Activated CD8-positive, alpha-beta memory T cell treated with anti-CD3 and anti-CD28 coated beads for 48 hours (primary cell): ENCODE measurements at regions not wholly inside any gene's neighbourhood (a gene's known extent, or its start where the extent isn't known, plus 50 kb on each side); places are given as distances from the start of the nearest gene placed in this dataset.
"Not testable (repeated sequence)": the region's sequence is repeated elsewhere in the genome, so short reads cannot be mapped to it uniquely, and the experiment has no call there.

Experiments
- DNase-seq, 3 experiments: peaks; one replicate each; pipeline ENCODE4 v3.0.0-alpha.2; 2020; ENCODE audit warnings: low read depth in 2 of 3, low spot score in 2 of 3

DNA sequence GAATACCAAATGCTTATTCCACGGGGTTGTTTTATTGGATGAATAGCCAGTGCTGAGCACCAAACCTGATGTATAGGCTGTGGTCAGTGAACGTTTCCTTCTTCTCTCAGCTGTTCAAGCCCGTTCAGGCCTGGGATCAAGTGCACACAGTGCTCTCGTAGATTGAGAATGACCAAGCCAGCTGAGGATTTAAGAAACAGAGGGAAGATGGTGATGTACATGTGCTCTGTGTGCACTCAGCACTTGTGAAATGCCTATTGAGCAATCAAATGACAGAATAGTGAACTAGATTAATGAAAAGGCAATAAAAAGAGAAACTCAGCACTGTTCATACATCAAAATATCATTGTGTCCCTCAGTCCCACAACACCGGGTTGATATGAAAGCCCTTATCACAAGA lies 302.5 kb downstream of the BMPER start:
- DNase-seq = no peak

DNA sequence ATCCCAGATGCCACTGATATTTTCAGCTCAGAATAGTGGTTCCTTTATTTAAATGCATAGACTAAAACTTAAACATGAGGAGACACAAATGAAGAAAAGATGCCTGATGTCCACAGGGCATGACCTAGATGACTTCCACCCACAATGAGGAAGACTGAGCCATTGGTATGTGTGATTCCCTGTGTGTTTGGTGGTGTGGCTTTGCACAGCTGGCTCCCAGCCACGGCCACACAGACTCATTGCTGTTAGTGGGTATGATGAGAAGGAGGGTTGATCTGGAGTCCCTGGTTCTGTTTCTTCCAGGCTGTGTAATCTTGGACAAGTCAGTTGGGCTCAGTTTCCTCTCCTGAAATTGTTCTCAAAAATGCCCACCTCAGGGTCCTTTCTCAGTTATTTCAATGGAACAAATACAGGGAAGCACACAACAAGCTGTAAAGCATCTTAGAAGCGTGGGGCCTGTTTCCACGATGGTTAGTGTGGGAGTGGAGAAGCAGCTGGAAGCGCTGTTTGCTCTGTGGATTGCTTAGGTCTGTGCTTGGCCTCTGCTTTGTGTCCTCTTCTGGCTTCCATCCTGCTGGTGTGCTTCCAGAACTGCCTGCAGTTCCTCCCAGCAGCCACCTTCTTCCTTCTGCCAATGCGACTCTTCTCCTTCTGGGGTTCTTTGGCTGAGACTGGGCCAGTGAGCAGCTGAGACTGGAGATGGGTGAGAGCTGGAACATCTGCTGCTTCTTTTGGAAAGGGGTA lies 303.7 kb downstream of the BMPER start:
- no peak for DNase-seq

DNA sequence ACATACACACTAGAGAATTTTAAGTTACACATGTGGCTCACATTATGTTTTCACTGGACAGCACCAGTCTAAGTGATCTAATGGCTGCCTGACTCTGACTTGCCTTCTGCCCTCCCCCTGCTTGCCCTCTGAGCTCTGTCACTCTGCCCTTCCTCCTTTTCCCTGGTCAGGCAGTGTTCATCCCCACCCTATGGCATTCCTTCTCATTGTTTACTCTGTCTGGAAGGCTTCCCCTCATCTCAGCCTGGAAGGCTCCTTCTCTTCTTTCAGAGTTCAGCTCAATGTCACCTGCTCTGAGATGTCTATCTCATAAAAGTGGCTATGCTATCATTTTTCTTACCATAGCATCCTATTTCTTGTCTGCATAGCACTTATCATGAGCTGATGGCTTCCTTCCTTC lies 305.7 kb downstream of the BMPER start:
- no peak for DNase-seq

DNA sequence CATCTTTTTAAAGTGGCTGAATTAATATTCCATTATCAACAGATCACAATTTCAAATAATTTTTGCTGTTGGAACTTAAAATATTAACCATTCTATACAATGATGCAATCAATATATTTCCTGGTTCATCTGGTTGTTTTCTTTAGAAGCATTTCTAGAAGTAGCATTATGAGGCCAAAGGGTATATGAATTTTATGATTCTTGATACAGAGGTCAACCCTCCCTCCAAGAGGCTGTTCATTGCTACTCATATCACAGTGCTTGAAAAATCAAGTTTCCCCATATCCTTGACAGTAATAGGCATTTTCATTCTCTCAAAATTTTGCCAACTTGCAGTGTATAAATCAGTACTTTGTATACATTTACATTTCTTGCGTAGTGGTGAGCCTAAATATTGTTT lies 312.6 kb downstream of the BMPER start:
- no peak for DNase-seq

DNA sequence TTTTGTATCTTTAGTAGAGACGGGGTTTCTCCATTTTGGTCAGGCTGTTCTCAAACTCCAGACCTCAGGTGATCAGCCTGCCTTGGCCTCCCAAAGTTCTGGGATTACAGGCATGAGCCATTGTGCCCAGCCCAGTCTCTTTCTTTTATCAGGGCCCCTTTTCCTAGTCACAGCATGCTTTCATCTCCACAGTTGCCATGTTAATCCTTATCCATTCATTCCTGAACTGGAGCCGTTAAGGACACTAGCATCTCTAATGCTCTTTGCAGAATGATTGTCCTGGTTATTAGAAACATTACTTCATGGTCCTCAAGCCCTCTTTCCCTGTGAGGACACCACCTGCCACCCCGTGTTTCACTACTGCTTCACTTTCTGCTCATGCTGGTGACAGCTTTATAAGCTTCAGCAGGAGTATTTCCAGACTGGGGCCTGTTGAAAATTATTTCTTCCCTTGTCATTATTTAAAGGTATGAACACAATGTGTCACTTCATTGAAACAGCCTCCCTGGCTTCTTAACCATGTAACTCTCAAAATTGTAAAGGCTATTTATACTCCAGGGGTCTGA lies 313.9 kb downstream of the BMPER start:
- no peak for DNase-seq

DNA sequence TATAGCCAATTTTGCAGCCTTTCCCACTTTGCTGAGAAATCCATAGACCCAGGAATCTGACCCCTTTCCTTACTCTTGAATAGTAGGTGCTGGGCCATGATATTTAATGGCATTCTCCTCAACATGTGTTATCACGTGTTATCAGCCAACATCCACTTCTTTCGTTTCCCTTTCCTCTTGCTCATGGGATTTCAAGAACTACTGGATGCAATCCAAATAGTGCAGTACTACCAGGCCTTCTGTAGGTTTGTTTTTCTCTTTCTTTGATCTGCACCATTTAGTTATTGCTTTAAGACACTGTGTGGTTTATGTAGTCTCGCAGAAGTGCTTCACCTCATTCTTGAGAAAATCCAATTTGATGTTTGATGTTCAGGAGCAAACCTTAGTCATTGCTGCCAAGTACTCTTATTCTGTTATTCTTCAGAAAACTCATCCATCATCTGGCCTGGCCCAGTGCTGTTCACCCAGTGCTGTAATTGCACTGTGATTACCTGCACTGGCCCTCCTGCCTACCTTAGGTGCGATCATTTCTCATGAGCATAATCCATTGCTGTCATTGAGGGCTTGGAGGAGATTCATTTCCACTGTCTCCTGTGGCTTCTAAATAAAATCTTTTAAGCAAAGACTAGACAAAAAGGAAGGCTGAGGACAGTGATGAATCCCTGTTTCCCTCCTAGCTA lies 315.3 kb downstream of the BMPER start:
- DNase-seq = no peak

DNA sequence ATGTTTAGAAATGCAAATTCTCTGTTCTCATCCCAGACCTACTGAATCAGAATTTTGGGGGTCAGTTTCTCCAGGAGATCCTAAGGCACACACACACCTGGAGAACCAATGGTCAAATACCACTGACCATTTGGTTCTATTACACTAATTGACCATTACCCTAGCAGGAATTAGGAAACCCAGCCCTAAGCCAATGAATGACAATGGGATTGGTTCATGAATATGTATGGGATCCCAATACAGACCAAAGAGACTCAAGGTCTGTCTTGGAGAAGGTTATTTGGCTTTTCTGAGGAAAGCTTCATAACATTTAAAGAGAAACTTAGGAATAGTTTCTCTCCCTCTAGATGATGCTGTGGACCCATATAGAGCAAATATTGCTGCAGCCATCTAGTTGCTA lies 317.0 kb downstream of the BMPER start:
- no peak for DNase-seq

DNA sequence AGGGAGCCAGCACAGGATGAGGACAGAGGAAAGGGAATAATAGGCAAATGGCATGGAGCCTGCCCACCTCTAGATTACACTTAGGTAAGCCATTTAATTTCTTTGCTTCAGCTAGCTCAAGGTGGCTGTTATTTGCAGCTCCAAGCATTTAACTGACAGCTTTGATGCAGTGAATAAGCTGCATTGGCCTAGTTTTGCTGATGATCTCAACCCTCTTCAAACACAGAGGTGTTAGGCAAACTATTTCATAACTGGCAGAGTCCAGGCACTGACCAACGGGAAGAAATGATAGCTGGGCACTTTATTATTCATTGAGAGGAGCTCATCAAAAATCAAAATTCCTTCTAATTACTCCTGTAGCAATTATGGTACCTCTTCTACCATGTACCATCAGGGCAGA lies 317.4 kb downstream of the BMPER start:
- DNase-seq = no peak

DNA sequence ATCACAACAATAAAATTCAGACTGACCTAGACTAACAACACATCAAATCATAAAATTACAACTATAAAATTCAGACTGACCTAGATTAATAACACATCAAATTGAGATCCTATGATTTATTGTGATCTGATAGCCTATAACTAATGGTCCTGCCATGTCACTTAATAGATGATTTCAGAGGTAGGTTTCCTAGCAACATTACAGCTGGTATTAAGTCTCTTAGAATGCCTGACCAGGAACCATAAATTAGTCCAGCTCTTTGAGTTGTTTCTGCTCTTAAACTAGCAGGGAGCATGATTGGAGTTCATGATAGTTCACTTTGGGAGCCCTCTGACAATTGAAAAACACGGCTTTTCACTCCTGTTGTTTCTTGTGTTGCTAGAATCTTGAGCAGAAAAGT lies 318.9 kb downstream of the BMPER start:
- no peak for DNase-seq

DNA sequence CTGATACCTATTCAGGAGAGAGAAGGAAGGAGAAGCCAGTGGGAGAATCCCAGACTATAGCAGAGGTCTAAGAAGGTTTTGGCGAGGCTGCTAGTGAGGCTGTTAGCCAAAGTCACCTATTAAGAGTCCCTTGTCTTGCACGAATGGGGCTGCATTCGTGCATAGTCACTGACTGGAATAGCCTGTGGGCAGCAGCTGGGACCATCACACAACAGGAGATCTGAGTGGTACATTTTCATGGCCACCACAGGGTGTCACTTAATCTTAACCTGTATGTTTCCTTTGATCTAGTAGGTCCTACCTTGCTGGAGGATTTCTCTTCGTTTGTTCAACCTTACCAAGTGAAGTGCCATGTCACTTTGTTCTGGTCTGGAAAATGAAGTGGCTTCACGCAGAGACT lies 319.9 kb downstream of the BMPER start:
- no peak for DNase-seq

DNA sequence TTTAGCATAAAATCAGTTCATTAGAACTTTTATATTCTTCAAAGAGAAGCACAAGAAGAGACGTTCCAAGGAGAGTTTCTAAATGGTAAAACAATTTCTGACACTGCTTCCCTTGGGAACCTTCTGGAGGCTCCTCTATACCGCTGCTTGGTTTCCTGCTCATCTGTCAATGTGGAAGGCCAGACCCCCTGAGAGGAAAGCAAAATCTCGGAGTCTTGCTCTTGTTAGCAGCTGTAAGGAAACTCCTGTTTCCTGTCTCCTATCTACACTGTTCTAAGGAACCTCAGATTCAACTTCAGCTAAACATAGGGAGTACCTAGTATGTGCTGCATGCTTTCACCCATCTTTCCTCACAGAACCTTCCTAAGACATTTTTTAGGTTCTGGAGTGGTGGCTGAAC lies 322.2 kb downstream of the BMPER start:
- DNase-seq = no peak

DNA sequence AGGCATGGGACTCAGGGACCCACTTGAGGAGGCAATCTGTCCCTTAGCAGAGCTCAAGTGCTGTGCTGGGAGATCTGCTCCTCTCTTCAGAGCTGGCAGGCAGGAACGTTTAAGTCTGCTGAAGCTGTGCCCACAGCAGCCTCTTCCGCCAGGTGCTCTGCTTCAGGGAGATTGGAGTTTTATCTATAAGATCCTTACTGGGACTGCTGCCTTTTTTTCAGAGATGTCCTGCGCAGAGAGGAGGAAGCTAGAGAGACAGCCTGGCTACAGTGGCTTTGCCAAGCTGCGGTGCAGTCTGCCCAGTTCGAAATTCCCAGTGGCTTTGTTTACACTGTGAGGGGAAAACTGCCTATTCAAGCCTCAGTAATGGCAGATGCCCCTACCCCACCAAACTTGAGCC lies 329.8 kb downstream of the BMPER start:
- not testable (repeated sequence) for DNase-seq

DNA sequence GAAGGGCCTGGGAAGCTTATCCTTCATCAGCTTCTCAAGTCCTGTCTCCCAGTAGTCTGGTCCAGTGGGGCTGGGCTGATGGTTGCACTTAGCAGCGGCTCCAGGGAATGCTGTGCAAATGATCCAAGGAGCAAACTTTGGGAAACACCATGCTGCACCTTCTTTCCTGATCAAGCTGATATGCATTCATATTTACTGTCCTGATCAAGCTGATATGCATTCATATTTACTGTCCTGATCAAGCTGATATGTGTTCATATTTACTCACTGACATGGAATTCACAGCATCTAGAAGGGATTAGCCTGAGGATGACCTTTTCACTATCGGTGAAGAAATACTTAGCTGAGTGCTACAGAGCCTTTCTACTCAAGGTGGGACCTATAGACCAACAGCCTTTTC lies 330.7 kb downstream of the BMPER start:
- DNase-seq = no peak

DNA sequence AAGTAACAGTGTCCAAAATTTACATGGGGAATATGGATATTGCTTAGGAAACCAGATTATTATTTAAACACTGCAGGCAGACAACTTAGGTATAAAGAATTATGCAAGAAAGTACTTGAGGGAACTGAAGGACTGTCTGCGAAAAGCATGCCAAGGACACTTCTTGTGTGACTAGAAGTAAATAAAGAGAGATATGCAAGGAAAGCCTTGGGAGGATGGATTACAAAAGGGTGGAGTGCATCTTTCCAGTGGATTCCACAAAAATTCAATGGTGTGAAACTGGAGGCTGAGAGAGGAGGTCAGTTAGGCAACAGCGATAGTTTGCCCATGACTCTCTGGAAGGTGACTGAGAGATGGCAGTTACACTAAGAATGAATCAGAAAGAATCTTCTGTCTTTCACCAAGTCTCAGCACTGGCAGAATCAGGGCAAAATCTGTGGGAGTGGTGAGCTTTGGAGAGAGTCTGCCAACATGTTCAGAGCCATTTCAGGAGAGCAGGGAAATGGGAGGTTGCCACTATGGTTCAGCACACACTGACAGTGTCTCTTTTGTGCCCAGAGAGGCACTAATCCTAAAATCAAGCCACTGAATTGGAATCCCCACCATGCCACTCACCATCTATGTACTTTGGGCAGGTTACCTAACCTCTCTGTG lies 331.6 kb downstream of the BMPER start:
- no peak for DNase-seq

DNA sequence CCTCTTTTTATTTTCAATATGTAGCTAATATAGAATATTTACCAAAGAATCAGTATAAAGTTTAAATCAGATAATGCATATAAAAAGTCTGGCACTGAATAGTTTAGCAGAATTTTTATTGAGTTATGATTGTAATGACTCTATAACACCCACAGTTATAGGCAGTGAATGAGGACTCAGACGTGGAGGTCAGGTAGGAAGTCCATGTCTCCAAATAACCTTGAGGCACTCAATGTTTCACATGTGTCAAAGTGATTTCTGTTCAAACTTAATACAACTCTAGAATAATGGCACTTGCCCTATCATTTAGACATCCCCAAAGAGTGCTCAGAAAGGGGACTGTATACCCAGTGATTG lies 332.1 kb downstream of the BMPER start:
- no peak for DNase-seq

DNA sequence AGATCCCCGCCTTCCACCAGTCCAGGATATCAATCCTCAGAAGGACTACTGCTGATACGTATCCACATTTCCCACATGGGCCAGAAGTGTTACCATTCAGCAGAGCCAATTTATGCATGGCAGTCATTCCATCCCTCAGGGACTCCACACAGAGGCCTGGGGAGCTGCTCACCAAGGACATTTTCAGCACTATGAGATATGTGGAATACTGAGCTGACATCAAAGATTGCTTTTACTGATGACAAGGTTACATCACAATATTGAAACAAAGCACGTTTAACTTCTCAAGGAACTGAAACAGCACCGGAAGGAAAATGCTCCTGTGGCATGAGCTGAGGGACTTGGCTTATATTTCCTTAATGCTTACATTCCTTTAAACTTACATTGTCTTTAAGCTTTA lies 335.1 kb downstream of the BMPER start:
- no peak for DNase-seq

DNA sequence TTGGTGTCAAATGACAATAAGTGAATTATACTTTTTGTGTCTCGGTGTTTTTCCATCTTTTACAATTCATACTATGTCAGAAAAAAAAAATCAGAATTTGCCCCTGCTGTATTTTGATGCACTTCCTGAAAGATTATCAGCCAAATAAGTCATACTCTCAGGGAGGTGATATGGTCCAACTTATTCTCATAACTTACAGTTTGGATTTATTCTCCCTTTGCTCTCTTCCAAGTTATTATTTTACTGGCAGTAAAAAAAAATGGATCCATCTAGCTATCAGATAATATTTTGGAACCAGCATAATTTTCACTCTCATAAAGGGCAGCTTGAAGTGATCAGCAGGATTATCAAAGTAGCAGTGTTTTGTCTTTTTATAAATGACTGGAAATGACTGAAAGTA lies 337.1 kb downstream of the BMPER start:
- no peak for DNase-seq

DNA sequence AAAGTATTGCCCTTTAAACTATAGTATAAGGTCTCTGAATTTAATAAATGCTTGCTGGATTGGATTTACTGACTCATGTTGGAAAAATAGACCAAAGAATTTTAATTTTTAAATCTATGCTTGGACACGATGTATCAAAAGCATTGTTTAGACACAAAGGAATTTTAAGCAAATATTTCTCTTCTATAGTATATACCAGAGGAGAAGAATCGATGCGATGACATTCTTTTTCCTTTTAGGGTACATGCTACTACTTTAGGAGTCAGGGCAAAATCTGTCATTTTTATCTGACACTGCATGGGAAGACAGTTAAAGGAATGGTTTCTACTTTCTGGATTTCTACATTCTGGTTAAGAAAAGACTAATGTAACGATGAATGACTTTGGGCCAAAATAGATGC lies 339.9 kb downstream of the BMPER start:
- no peak for DNase-seq

DNA sequence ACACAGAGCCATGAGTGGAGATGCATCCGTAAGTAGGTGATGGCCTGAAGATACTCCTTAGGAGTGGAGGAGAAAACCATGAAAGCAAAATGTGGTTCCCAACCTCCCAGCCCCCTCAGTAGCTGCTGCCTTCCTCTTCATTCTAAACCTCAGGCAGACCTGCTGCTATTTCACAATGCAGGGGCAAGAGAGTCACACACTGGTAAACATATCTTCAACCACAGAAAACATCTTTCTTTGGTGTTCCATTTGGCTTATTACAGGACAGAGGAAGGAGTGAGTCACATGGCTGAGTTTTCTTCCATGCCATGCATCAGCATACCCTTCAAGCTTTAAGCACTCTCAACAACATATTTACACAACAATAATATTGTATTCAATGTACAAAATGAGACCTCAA lies 342.1 kb downstream of the BMPER start:
- DNase-seq = no peak

DNA sequence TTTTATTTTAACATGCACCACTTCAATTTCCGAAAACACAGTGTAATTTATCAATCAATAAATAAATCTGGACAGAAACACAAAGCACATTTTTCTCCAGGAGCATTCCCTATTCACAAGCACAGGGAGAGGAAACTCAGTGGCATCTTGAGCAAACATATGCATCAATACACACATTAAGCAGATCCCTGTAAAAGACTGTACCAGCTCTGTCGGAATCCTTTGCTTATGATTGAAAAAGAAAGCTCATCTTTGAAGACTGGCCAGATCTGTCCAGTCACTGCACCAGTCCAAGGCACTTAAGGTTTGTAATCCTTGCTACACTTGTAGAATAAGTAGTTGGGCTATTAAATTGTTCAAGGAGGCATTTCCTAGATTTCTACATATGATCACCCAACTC lies 343.9 kb downstream of the BMPER start:
- DNase-seq = no peak

DNA sequence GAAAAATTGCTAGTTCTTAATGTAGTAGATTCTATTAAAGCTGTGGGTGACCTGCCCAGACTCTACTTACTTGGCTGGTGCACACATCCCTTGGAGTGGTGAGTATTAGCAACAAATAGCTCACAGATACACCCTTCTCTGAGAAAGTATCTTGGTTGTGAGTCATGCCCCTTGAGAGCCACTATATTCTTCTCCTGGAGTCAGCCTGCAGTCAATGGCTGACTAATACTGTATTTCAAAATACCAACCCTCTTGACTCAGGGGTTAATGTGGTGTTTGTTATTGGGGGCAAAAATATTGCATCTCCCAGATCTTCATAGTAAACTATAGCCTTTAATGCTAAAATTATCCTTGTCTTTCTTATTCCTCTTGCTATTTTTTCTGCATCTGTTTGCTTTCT lies 354.9 kb downstream of the BMPER start:
- DNase-seq = no peak

DNA sequence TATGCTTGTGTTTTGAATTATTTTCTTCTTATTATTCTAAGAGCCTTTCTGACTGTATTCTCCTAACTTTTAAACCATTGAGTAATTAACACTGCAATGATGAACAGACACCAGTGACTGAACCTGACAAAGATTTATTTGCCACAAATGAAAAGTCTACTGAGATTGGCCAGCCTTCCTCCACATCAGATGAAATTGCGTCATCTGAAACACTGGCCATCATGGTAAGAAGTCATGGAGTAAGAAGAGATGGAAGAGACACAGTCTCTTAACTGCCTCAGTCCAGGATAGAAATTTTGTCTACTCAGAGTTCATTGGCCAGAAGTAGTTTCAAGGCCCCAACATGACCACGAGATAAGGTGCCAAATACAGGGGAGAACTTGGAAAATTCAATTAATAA lies 357.8 kb downstream of the BMPER start:
- no peak for DNase-seq
